A549 (cell line): ENCODE measurements at regions not wholly inside any gene's neighbourhood (a gene's known extent, or its start where the extent isn't known, plus 50 kb on each side); places are given as distances from the start of the nearest gene placed in this dataset.
"Not testable (repeated sequence)": the region's sequence is repeated elsewhere in the genome, so short reads cannot be mapped to it uniquely, and the experiment has no call there.

ENCODE experiments used
- ATAC-seq, 2 experiments: fragments of 200-7000 bp in 1 of 2; fragments of >200 bp in 1 of 2; cut with Nextera tagmentation in 1 of 2; cut with Tn5 transposase in 1 of 2; 3 replicates each; pipeline versions ENCODE4 v1.8.0 to v1.9.1; 2018 to 2020; ENCODE audit warnings: mild to moderate bottlenecking in 1 of 2, moderate library complexity in 1 of 2
- CTCF ChIA-PET: fragments of 300-600 bp; sonication (Branson Sonifier 250); formaldehyde crosslinking; extraction: SDS; loops from one replicate; lab custom pipeline; 2021; ENCODE audit warnings: antibody characterized with exemption, inconsistent platforms; lab: Yijun Ruan, JAX
- POLR2A ChIA-PET: fragments of 350-600 bp; formaldehyde crosslinking; extraction: SDS; loops from one replicate; lab custom pipeline; 2021; ENCODE audit warnings: antibody characterized with exemption, inconsistent platforms; lab: Yijun Ruan, JAX
- DNase-seq, 2 experiments: peaks; one replicate each; pipeline versions ENCODE4 v3.0.0 to v3.0.0-alpha.2; 2011 to 2016; ENCODE audit warnings: low read depth in 1 of 2, low spot score in 1 of 2
- FAIRE-seq: peaks from 2 replicates; lab custom pipeline; 2011; peaks lifted over from hg19 to GRCh38; lab: Jason Lieb, UNC
- H3K27ac ChIP-seq, 2 experiments: fragments of >200 bp; sonication (Bioruptor Twin); formaldehyde crosslinking; 3 replicates each; pipeline ENCODE4 v1.5.1; 2016 to 2017
- H3K4me1 ChIP-seq: fragments of >200 bp; sonication (Bioruptor Twin); formaldehyde crosslinking; 3 replicates; pipeline ENCODE4 v1.6.1; 2016
- H3K4me2 ChIP-seq: fragments of >200 bp; sonication (Bioruptor Twin); formaldehyde crosslinking; 3 replicates; pipeline ENCODE4 v1.6.1; 2016
- H3K4me3 ChIP-seq: fragments of >200 bp; sonication (Bioruptor Twin); formaldehyde crosslinking; 3 replicates; pipeline ENCODE4 v1.5.1; 2016
- H3K9me3 ChIP-seq: fragments of >200 bp; sonication (Bioruptor Twin); formaldehyde crosslinking; 3 replicates; pipeline ENCODE4 v1.6.1; 2016
- CBX2 ChIP-seq: fragments of 200-600 bp; sonication (generic); IDR thresholded peaks from 2 replicates; pipeline ENCODE4 v1.6.1; 2016; ENCODE audit warnings: low read depth, mild to moderate bottlenecking, borderline replicate concordance
- CEBPB ChIP-seq, 2 experiments: fragments of >200 bp in 1 of 2; sonication (Bioruptor Twin) in 1 of 2; formaldehyde crosslinking in 1 of 2; IDR thresholded peaks; 2 replicates each; pipeline ENCODE4 v1.6.1; 2012 to 2016
- EHF ChIP-seq: fragments of 250-450 bp; sonication (Bioruptor Pico); IDR thresholded peaks from 2 replicates; pipeline ENCODE4 v1.5.0; 2020; ENCODE audit warnings: mild to moderate bottlenecking
- EHMT2 ChIP-seq: fragments of 200-600 bp; sonication (generic); IDR thresholded peaks from 2 replicates; pipeline ENCODE4 v1.6.1; 2016; ENCODE audit warnings: antibody characterized with exemption, low read depth, mild to moderate bottlenecking, moderate library complexity
- EP300 ChIP-seq, 2 experiments: fragments of >200 bp; sonication (Bioruptor Twin); formaldehyde crosslinking; IDR thresholded peaks; 2 replicates in 1 of 2; 3 replicates in 1 of 2; pipeline ENCODE4 v1.6.1; 2016 to 2017
- FOSB ChIP-seq: fragments of 250-450 bp; sonication (Bioruptor Pico); IDR thresholded peaks from 2 replicates; pipeline ENCODE4 v1.5.0; 2020; ENCODE audit warnings: mild to moderate bottlenecking, moderate library complexity
- FOXS1 ChIP-seq: fragments of 250-450 bp; sonication (Bioruptor Pico); IDR thresholded peaks from 2 replicates; pipeline ENCODE4 v1.5.0; 2020; ENCODE audit warnings: mild to moderate bottlenecking, moderate library complexity
- GATA3 ChIP-seq: IDR thresholded peaks from 2 replicates; pipeline ENCODE4 v1.6.1; 2012; ENCODE audit warnings: borderline replicate concordance
- HDAC2 ChIP-seq: fragments of 200-600 bp; sonication (generic); IDR thresholded peaks from 2 replicates; pipeline ENCODE4 v1.6.1; 2016
- HES2 ChIP-seq: fragments of >200 bp; sonication (Bioruptor Twin); formaldehyde crosslinking; IDR thresholded peaks from 2 replicates; pipeline ENCODE4 v1.6.1; 2016
- HOXB5 ChIP-seq: fragments of 250-450 bp; sonication (Bioruptor Pico); IDR thresholded peaks from 2 replicates; pipeline ENCODE4 v1.5.0; 2020; ENCODE audit warnings: mild to moderate bottlenecking, moderate library complexity
- KDM1A ChIP-seq: fragments of 200-600 bp; sonication (generic); IDR thresholded peaks from 2 replicates; pipeline ENCODE4 v1.6.1; 2016; ENCODE audit warnings: low read depth, mild to moderate bottlenecking
- MAFK ChIP-seq: fragments of 450-650 bp; IDR thresholded peaks from 2 replicates; pipeline ENCODE4 v1.6.1; 2014; ENCODE audit not compliant: partially characterized antibody
- NFE2L2 ChIP-seq: fragments of 150-350 bp; conservative IDR thresholded peaks from 2 replicates; pipeline ENCODE4 v1.6.1; 2014; ENCODE audit warnings: low read length
- POLR2AphosphoS2 ChIP-seq: conservative IDR thresholded peaks from 2 replicates; pipeline ENCODE4 v1.6.1; 2012; ENCODE audit warnings: low read length, improper control_type of control experiment, inconsistent platforms
- RARB ChIP-seq: fragments of 250-450 bp; sonication (Bioruptor Pico); IDR thresholded peaks from 2 replicates; pipeline ENCODE4 v1.8.0; 2021; ENCODE audit warnings: mild to moderate bottlenecking, moderate library complexity
- RFX5 ChIP-seq: fragments of 450-650 bp; IDR thresholded peaks from 2 replicates; pipeline ENCODE4 v1.7.1; 2014; ENCODE audit warnings: antibody characterized with exemption, mild to moderate bottlenecking, moderate library complexity
- USF2 ChIP-seq: fragments of 450-650 bp; IDR thresholded peaks from 2 replicates; pipeline ENCODE4 v1.6.1; 2014; ENCODE audit warnings: antibody characterized with exemption
- ZC3H11A ChIP-seq: fragments of 450-650 bp; IDR thresholded peaks from 2 replicates; pipeline ENCODE4 v1.6.1; 2014; ENCODE audit warnings: antibody characterized with exemption, mild to moderate bottlenecking
- ZFP36 ChIP-seq: fragments of 450-650 bp; IDR thresholded peaks from 2 replicates; pipeline ENCODE4 v1.6.1; 2014; ENCODE audit warnings: borderline replicate concordance; ENCODE audit not compliant: partially characterized antibody
- ZSCAN20 ChIP-seq: fragments of 250-450 bp; sonication (Bioruptor Pico); IDR thresholded peaks from 2 replicates; pipeline ENCODE4 v1.8.0; 2022; ENCODE audit warnings: mild to moderate bottlenecking, moderate library complexity
- WGBS: methylation state at CpG from one replicate; pipeline ENCODE4 v1.1.6; 2017; ENCODE audit errors: missing lambda C conversion rate; 5-methylcytosine and 5-hydroxymethylcytosine counted together
- TF ChIP-seq, protein P1 (sequence below): fragments of 200-600 bp; sonication (generic); IDR thresholded peaks from 2 replicates; pipeline ENCODE4 v1.6.1; 2016; ENCODE audit warnings: antibody characterized with exemption, mild to moderate bottlenecking, moderate library complexity
- TF ChIP-seq, protein P2 (sequence below): fragments of >200 bp; sonication (Bioruptor Twin); formaldehyde crosslinking; IDR thresholded peaks from 3 replicates; pipeline ENCODE4 v1.5.1; 2016

- Histone ChIP-seq H3K4me2 (no peak overlapping the region), H3K9me3 (no peaks in the 10 kb centered on the region), H3K4me3 (no peak overlapping the region), H3K27ac (no peak overlapping the region), H3K4me1 (no peaks in the 10 kb centered on the region)
- ATAC-seq (no peak), DNase-seq (no peak), FAIRE-seq (no peak)
- ChIA-PET CTCF (interaction anchor here (15.0 kb wide), 1 partner anchor 122 kb away, joined by 244 read pairs; no protein-coding TSS in a partner anchor), POLR2A (no interaction called here)
- WGBS, result 72% methylated on average over 20 of the region's 20 CpGs
- no peak for TF ChIP-seq HES2
- no peak for TF ChIP-seq POLR2AphosphoS2
- TF ChIP-seq CEBPB (IDR thresholded peaks at IDR 0.05), result no peak
- no peak for TF ChIP-seq HDAC2
- TF ChIP-seq EHMT2, result no peak
- no peak for TF ChIP-seq USF2
- TF ChIP-seq FOSB (CRISPR knock-in tag), result no peak
- TF ChIP-seq GATA3, result no peak
Observed at GRCh38 chr1:53398576-53399365, 60.4 kb upstream of the DMRTB1 start.

- DNase-seq, H3K9me3 ChIP-seq, H3K4me1 ChIP-seq, H3K27ac ChIP-seq, H3K4me2 ChIP-seq, H3K4me3 ChIP-seq, POLR2A ChIA-PET, FAIRE-seq, ATAC-seq: not testable (repeated sequence)
- WGBS, result 71% methylated on average over 15 of the region's 15 CpGs
- CTCF ChIA-PET, result interaction anchor here (1.4 to 15.0 kb wide), 2 partner anchors 11 to 123 kb away, joined by 3 to 244 read pairs; no protein-coding TSS in a partner anchor
Observed at GRCh38 chr1:53399370-53400133, 59.6 kb upstream of the DMRTB1 start.

GRCh38 chr1:53400761-53401674 lies 58.2 kb upstream of the DMRTB1 start:
- no peak for ATAC-seq
- no peak for FAIRE-seq
- CTCF ChIA-PET, result interaction anchor here (1.4 to 15.0 kb wide), 4 partner anchors 7 to 124 kb away, joined by 3 to 244 read pairs (median 38); no protein-coding TSS in a partner anchor
- no peak for TF ChIP-seq GATA3
- no peak for TF ChIP-seq EHF (CRISPR knock-in tag)
- no peak for TF ChIP-seq ZC3H11A
- no peak for TF ChIP-seq ZFP36
- no peak for TF ChIP-seq CBX2
- TF ChIP-seq RARB (CRISPR knock-in tag), result no peak
- TF ChIP-seq HOXB5 (CRISPR knock-in tag), result no peak
- TF ChIP-seq, protein P1, sequence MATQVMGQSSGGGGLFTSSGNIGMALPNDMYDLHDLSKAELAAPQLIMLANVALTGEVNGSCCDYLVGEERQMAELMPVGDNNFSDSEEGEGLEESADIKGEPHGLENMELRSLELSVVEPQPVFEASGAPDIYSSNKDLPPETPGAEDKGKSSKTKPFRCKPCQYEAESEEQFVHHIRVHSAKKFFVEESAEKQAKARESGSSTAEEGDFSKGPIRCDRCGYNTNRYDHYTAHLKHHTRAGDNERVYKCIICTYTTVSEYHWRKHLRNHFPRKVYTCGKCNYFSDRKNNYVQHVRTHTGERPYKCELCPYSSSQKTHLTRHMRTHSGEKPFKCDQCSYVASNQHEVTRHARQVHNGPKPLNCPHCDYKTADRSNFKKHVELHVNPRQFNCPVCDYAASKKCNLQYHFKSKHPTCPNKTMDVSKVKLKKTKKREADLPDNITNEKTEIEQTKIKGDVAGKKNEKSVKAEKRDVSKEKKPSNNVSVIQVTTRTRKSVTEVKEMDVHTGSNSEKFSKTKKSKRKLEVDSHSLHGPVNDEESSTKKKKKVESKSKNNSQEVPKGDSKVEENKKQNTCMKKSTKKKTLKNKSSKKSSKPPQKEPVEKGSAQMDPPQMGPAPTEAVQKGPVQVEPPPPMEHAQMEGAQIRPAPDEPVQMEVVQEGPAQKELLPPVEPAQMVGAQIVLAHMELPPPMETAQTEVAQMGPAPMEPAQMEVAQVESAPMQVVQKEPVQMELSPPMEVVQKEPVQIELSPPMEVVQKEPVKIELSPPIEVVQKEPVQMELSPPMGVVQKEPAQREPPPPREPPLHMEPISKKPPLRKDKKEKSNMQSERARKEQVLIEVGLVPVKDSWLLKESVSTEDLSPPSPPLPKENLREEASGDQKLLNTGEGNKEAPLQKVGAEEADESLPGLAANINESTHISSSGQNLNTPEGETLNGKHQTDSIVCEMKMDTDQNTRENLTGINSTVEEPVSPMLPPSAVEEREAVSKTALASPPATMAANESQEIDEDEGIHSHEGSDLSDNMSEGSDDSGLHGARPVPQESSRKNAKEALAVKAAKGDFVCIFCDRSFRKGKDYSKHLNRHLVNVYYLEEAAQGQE, result no peak
- no peak for TF ChIP-seq FOXS1 (CRISPR knock-in tag)
- no peak for TF ChIP-seq RFX5
- TF ChIP-seq MAFK, result no peak
- no peak for TF ChIP-seq ZSCAN20
- no peak for TF ChIP-seq KDM1A
- no peak for TF ChIP-seq NFE2L2
- TF ChIP-seq, protein P2, sequence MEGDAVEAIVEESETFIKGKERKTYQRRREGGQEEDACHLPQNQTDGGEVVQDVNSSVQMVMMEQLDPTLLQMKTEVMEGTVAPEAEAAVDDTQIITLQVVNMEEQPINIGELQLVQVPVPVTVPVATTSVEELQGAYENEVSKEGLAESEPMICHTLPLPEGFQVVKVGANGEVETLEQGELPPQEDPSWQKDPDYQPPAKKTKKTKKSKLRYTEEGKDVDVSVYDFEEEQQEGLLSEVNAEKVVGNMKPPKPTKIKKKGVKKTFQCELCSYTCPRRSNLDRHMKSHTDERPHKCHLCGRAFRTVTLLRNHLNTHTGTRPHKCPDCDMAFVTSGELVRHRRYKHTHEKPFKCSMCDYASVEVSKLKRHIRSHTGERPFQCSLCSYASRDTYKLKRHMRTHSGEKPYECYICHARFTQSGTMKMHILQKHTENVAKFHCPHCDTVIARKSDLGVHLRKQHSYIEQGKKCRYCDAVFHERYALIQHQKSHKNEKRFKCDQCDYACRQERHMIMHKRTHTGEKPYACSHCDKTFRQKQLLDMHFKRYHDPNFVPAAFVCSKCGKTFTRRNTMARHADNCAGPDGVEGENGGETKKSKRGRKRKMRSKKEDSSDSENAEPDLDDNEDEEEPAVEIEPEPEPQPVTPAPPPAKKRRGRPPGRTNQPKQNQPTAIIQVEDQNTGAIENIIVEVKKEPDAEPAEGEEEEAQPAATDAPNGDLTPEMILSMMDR, result no peak
- TF ChIP-seq EP300 (IDR thresholded peaks at IDR 0.05), result no peak

More at GRCh38 chr1:53400761-53401674, 58.2 kb upstream of the DMRTB1 start:
- WGBS, result 70% methylated on average over 14 of the region's 14 CpGs
- Histone ChIP-seq H3K4me1 (no peaks in the 10 kb centered on the region), H3K4me3 (no peak overlapping the region), H3K27ac (no peak overlapping the region), H3K9me3 (no peaks in the 10 kb centered on the region), H3K4me2 (no peak overlapping the region)
- no peak for DNase-seq
- POLR2A ChIA-PET, result no interaction called here
